Keratinocyte (primary cell): ENCODE measurements at regions not wholly inside any gene's neighbourhood (a gene's known extent, or its start where the extent isn't known, plus 50 kb on each side); places are given as distances from the start of the nearest gene placed in this dataset.
"Not testable (repeated sequence)": the region's sequence is repeated elsewhere in the genome, so short reads cannot be mapped to it uniquely, and the experiment has no call there.

Source experiments
- DNase-seq: peaks from one replicate; pipeline ENCODE4 v3.0.0-alpha.2; 2011; ENCODE audit warnings: low read depth, missing footprints, low spot score
- FAIRE-seq: peaks from 2 replicates; lab custom pipeline; 2011; peaks lifted over from hg19 to GRCh38; lab: Jason Lieb, UNC
- H2AFZ ChIP-seq: 2 replicates; pipeline ENCODE4 v1.6.0; 2012; ENCODE audit warnings: low read length, control low read depth, inconsistent platforms; ENCODE audit not compliant: control insufficient read depth
- H3K27ac ChIP-seq: 2 replicates; pipeline ENCODE4 v1.5.1; 2011; ENCODE audit warnings: low read length; ENCODE audit not compliant: control insufficient read depth, insufficient read depth
- H3K27me3 ChIP-seq: 3 replicates; pipeline ENCODE4 v1.6.0; 2011; ENCODE audit warnings: low read length; ENCODE audit not compliant: control insufficient read depth, insufficient read depth; ENCODE audit errors: extremely low read depth
- H3K36me3 ChIP-seq, 2 experiments: 2 replicates in 1 of 2; 3 replicates in 1 of 2; pipeline ENCODE4 v1.5.1; 2011; ENCODE audit warnings: low read length in 2 of 2, mild to moderate bottlenecking in 1 of 2; ENCODE audit not compliant: control insufficient read depth in 2 of 2, insufficient read depth in 2 of 2; ENCODE audit errors: extremely low read depth in 1 of 2
- H3K4me1 ChIP-seq: 3 replicates; pipeline ENCODE4 v1.5.1; 2011; ENCODE audit warnings: low read length; ENCODE audit not compliant: control insufficient read depth, insufficient read depth; ENCODE audit errors: extremely low read depth
- H3K4me2 ChIP-seq: 3 replicates; pipeline ENCODE4 v1.6.0; 2011; ENCODE audit warnings: low read depth, low read length; ENCODE audit not compliant: control insufficient read depth, insufficient read depth; ENCODE audit errors: extremely low read depth
- H3K4me3 ChIP-seq, 3 experiments: fragments of 200-600 bp in 1 of 3; sonication (generic) in 1 of 3; 2 replicates in 2 of 3; 3 replicates in 1 of 3; pipeline ENCODE4 v1.5.1; 2011 to 2016; ENCODE audit warnings: low read length in 3 of 3, mild to moderate bottlenecking in 3 of 3, control low read depth in 2 of 3, inconsistent platforms in 1 of 3, low read depth in 1 of 3, mixed read lengths in 1 of 3, mixed run types in 1 of 3, moderate library complexity in 1 of 3; ENCODE audit not compliant: control insufficient read depth in 2 of 3, insufficient read depth in 2 of 3; ENCODE audit errors: extremely low read depth in 1 of 3
- H3K79me2 ChIP-seq: 2 replicates; pipeline ENCODE4 v1.6.0; 2012; ENCODE audit warnings: low read length; ENCODE audit not compliant: control insufficient read depth, insufficient read depth
- H3K9ac ChIP-seq: 3 replicates; pipeline ENCODE4 v1.6.0; 2011; ENCODE audit warnings: low read length; ENCODE audit not compliant: control insufficient read depth, insufficient read depth; ENCODE audit errors: extremely low read depth
- H3K9me1 ChIP-seq: 3 replicates; pipeline ENCODE4 v1.6.0; 2011; ENCODE audit warnings: low read length; ENCODE audit not compliant: control insufficient read depth, insufficient read depth; ENCODE audit errors: extremely low read depth
- H3K9me3 ChIP-seq: 2 replicates; pipeline ENCODE4 v1.5.1; 2012; ENCODE audit warnings: low read depth, low read length; ENCODE audit not compliant: control insufficient read depth
- H4K20me1 ChIP-seq: 3 replicates; pipeline ENCODE4 v1.6.0; 2011; ENCODE audit warnings: low read length; ENCODE audit not compliant: control insufficient read depth, insufficient read depth; ENCODE audit errors: extremely low read depth
- EZH2 ChIP-seq: IDR thresholded peaks from one replicate; pipeline ENCODE4 v1.6.1; 2012; ENCODE audit warnings: inconsistent platforms, mild to moderate bottlenecking, low read length, moderate library complexity
- dilution Hi-C: fragments of 300-500 bp; cut with MboI; formaldehyde crosslinking; loops from one replicate; pipeline ENCODE4 v1.7.0; 2020; ENCODE audit warnings: low sequenced_read_pairs; ENCODE audit not compliant: extremely low pct_ligation_motif_present
- TF ChIP-seq, protein P1 (sequence below), 3 experiments: IDR thresholded peaks in 1 of 3; conservative IDR thresholded peaks in 1 of 3; optimal IDR thresholded peaks in 1 of 3; 2 replicates in 2 of 3; 3 replicates in 1 of 3; pipeline versions ENCODE3 to v1.5.1; 2011; ENCODE audit warnings: low read length in 3 of 3, mild to moderate bottlenecking in 3 of 3, moderate library complexity in 2 of 3, control low read depth in 1 of 3, inconsistent platforms in 1 of 3; ENCODE audit not compliant: insufficient read depth in 2 of 3; ENCODE audit errors: extremely low read depth in 1 of 3

DNA sequence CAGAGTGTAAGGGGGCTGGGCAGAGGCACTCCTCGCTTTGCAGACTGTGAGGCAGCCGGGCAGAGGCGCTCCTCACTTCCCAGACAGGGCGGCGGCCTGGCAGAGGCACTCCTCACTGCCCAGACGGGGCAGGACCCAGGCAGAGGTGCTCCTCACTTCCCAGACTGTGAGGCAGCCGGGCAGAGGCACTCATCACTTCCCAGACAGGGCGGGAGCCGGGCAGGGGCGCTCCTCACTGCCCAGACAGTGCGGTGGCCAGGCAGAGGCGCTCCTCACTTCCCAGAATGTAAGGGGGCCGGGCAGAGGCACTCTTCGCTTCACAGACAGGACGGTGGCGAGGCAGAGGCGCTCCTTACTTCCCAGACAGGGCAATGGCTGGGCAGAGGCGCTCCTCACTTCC, 442.5 kb downstream of the SPATA31D1 start:
- TF ChIP-seq EZH2, result no peak
- TF ChIP-seq, protein P1, sequence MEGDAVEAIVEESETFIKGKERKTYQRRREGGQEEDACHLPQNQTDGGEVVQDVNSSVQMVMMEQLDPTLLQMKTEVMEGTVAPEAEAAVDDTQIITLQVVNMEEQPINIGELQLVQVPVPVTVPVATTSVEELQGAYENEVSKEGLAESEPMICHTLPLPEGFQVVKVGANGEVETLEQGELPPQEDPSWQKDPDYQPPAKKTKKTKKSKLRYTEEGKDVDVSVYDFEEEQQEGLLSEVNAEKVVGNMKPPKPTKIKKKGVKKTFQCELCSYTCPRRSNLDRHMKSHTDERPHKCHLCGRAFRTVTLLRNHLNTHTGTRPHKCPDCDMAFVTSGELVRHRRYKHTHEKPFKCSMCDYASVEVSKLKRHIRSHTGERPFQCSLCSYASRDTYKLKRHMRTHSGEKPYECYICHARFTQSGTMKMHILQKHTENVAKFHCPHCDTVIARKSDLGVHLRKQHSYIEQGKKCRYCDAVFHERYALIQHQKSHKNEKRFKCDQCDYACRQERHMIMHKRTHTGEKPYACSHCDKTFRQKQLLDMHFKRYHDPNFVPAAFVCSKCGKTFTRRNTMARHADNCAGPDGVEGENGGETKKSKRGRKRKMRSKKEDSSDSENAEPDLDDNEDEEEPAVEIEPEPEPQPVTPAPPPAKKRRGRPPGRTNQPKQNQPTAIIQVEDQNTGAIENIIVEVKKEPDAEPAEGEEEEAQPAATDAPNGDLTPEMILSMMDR (optimal IDR thresholded peaks at IDR 0.05 in 1 of 3, IDR thresholded peaks at IDR 0.05 in 1 of 3, conservative IDR thresholded peaks at IDR 0.05 in 1 of 3; ENCODE audit: extremely low read depth in 1 of 3, insufficient read depth in 2 of 3, low read length in 3 of 3), result no peak
- Histone ChIP-seq H3K9me3 (no peaks in the 10 kb centered on the region), H3K9ac (no peak overlapping the region), H3K27me3 (no peaks in the 10 kb centered on the region), H3K9me1 (no peaks in the 10 kb centered on the region), H3K36me3 (no peaks in the 10 kb centered on the region), H3K4me1 (no peaks in the 10 kb centered on the region), H3K79me2 (no peaks in the 10 kb centered on the region), H3K4me2 (no peak overlapping the region), H4K20me1 (no peaks in the 10 kb centered on the region), H3K4me3 (no peak overlapping the region), H2AFZ (no peak overlapping the region), H3K27ac (no peak overlapping the region)
- DNase-seq (no peak), FAIRE-seq (no peak)
- dilution Hi-C loops, result no loop called here

DNA sequence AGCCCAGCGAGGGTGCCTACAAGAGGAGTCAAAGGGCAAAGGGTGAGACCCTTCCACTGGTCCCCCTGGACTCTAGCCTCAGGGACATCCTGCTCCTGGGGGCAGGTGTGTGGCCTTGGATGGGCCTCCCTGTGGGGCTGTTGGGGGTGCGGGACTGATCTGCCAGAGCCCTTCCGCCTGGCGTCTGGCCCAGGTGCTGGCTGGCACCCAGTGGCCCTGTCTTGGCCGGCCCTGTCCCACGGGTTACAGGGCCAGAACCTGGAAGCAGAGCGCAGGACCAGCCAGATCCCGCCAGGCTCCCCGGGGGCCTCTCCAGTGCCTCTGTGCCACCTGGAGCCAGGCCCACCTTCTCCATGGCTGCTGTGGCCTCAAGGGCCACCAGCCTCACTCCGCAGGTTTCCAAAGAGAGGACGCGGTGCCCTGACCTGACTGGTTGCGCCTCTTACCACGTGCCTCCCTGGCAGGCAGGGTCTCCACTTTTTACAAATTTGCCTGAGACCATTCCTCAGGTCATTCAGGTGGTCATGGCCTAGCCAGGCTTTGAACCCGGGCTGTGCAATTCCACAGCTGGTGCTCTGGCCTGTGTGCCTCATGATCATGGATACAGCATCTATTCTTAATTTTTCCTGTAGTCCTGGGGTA, 444.8 kb downstream of the SPATA31D1 start:
- H4K20me1 ChIP-seq, H3K9me3 ChIP-seq, H3K9me1 ChIP-seq, dilution Hi-C loops, H3K79me2 ChIP-seq, DNase-seq, H3K36me3 ChIP-seq, H3K4me3 ChIP-seq, H3K9ac ChIP-seq, H3K4me1 ChIP-seq, FAIRE-seq, H3K27ac ChIP-seq, H3K27me3 ChIP-seq, H2AFZ ChIP-seq, H3K4me2 ChIP-seq: not testable (repeated sequence)

DNA sequence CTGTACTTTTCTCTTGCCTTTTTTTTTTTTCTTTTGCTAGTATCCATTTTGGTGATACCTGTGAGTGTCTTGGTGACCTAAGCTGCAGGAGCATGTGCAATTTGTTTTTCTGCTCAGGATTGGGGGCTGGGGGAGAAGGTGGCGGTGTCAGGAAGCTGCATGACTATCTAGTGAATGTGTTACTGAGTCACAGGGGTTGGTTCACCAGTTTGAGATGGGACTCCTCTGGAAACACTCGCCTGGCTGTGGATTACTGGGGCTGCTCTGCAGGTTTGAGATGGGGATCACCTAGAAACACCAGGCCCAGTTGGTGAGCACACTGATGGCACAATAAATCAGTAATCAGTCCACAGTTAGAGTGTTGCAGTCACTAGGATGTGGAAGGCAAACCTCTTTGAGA, 447.9 kb downstream of the SPATA31D1 start:
- no peak overlapping the region for H2AFZ ChIP-seq
- H4K20me1 ChIP-seq, result no peaks in the 10 kb centered on the region
- H3K36me3 ChIP-seq, result no peaks in the 10 kb centered on the region
- no peak for TF ChIP-seq EZH2
- TF ChIP-seq, protein P1 (optimal IDR thresholded peaks at IDR 0.05 in 1 of 3, IDR thresholded peaks at IDR 0.05 in 1 of 3, conservative IDR thresholded peaks at IDR 0.05 in 1 of 3; ENCODE audit: extremely low read depth in 1 of 3, insufficient read depth in 2 of 3, low read length in 3 of 3), result no peak
- no peaks in the 10 kb centered on the region for H3K27me3 ChIP-seq
- FAIRE-seq (peak; percentile 76), DNase-seq (peak; percentile 23)
- no peak overlapping the region for H3K9ac ChIP-seq
- no peaks in the 10 kb centered on the region for H3K9me3 ChIP-seq
- dilution Hi-C loops, result no loop called here
- H3K27ac ChIP-seq, result no peak overlapping the region
- H3K4me1 ChIP-seq, result peaks cover 8% of the 10 kb centered on the region
- peak overlapping the region; percentile 8 for H3K4me2 ChIP-seq
- H3K9me1 ChIP-seq, result no peaks in the 10 kb centered on the region
- no peaks in the 10 kb centered on the region for H3K79me2 ChIP-seq
- H3K4me3 ChIP-seq, result no peak overlapping the region

GRCh38 chr9:82437183-82437582, 448.6 kb downstream of the SPATA31D1 start:
- H2AFZ ChIP-seq, H3K4me3 ChIP-seq, H3K9me3 ChIP-seq, H4K20me1 ChIP-seq, dilution Hi-C loops, H3K27ac ChIP-seq, H3K9me1 ChIP-seq, H3K9ac ChIP-seq, H3K4me1 ChIP-seq, H3K27me3 ChIP-seq, DNase-seq, H3K36me3 ChIP-seq, H3K4me2 ChIP-seq, H3K79me2 ChIP-seq: not testable (repeated sequence)
- FAIRE-seq, result peak; percentile 88
